Nephron progenitor cell (in vitro differentiated cells): ENCODE measurements at regions not wholly inside any gene's neighbourhood (a gene's known extent, or its start where the extent isn't known, plus 50 kb on each side); places are given as distances from the start of the nearest gene placed in this dataset.

Source experiments
- DNase-seq: peaks from one replicate; pipeline ENCODE4 v3.0.0; 2021
- H3K27ac Mint-ChIP-seq: 2 replicates; pipeline ENCODE4 v1.8.0; 2021; ENCODE audit warnings: mild to moderate bottlenecking, moderate library complexity, mixed read lengths
- H3K27me3 Mint-ChIP-seq: 2 replicates; pipeline ENCODE4 v1.8.0; 2021; ENCODE audit warnings: mild to moderate bottlenecking, low read depth, mixed read lengths; ENCODE audit not compliant: poor library complexity
- H3K36me3 Mint-ChIP-seq: 2 replicates; pipeline ENCODE4 v1.8.0; 2021; ENCODE audit warnings: low read depth, mixed read lengths
- H3K4me1 Mint-ChIP-seq: 2 replicates; pipeline ENCODE4 v1.8.0; 2021; ENCODE audit warnings: mixed read lengths
- H3K4me3 Mint-ChIP-seq: 2 replicates; pipeline ENCODE4 v1.8.0; 2021; ENCODE audit warnings: mild to moderate bottlenecking, moderate library complexity, mixed read lengths
- H3K9me3 Mint-ChIP-seq: 2 replicates; pipeline ENCODE4 v1.8.0; 2021; ENCODE audit warnings: mild to moderate bottlenecking, moderate library complexity, mixed read lengths
- CTCF ChIP-seq: fragments of 200-600 bp; sonication (generic); IDR thresholded peaks from 2 replicates; pipeline ENCODE4 v1.5.0; 2021; ENCODE audit warnings: antibody characterized with exemption

GRCh38 chr9:88308831-88309560, 79.2 kb upstream of the SPIN1 start:
- no peaks in the 10 kb centered on the region for H3K9me3 Mint-ChIP-seq
- H3K36me3 Mint-ChIP-seq = no peaks in the 10 kb centered on the region
- no peak overlapping the region for H3K4me3 Mint-ChIP-seq
- H3K27me3 Mint-ChIP-seq = peaks cover 7% of the 10 kb centered on the region
- H3K4me1 Mint-ChIP-seq = peaks cover 28% of the 10 kb centered on the region
- DNase-seq = no peak
- no peak overlapping the region for H3K27ac Mint-ChIP-seq
- TF ChIP-seq CTCF = no peak

- TF ChIP-seq CTCF = no peak
- peaks cover 7% of the 10 kb centered on the region for H3K27me3 Mint-ChIP-seq
- peaks cover 11% of the 10 kb centered on the region for H3K4me1 Mint-ChIP-seq
- H3K9me3 Mint-ChIP-seq = no peaks in the 10 kb centered on the region
- no peaks in the 10 kb centered on the region for H3K36me3 Mint-ChIP-seq
- no peak for DNase-seq
- no peak overlapping the region for H3K27ac Mint-ChIP-seq
- H3K4me3 Mint-ChIP-seq = no peak overlapping the region
Measured at GRCh38 chr9:88307136-88307535, 81.1 kb upstream of the SPIN1 start.

GRCh38 chr9:88303721-88304451, 84.4 kb upstream of the SPIN1 start:
- TF ChIP-seq CTCF = no peak
- Mint-ChIP-seq H3K4me3 (no peak overlapping the region), H3K27me3 (peaks cover 6% of the 10 kb centered on the region), H3K4me1 (no peaks in the 10 kb centered on the region), H3K27ac (no peak overlapping the region), H3K36me3 (no peaks in the 10 kb centered on the region), H3K9me3 (peaks cover 5% of the 10 kb centered on the region)
- no peak for DNase-seq

- H3K27me3 Mint-ChIP-seq = peaks cover 3% of the 10 kb centered on the region
- no peak for DNase-seq
- no peaks in the 10 kb centered on the region for H3K36me3 Mint-ChIP-seq
- H3K9me3 Mint-ChIP-seq = peaks cover 12% of the 10 kb centered on the region
- no peak overlapping the region for H3K4me3 Mint-ChIP-seq
- peak overlapping the region; percentile 15 for H3K27ac Mint-ChIP-seq
- TF ChIP-seq CTCF = no peak
- no peaks in the 10 kb centered on the region for H3K4me1 Mint-ChIP-seq
Measured at GRCh38 chr9:88302579-88303324, 85.5 kb upstream of the SPIN1 start.

- no peak for TF ChIP-seq CTCF
- Mint-ChIP-seq H3K36me3 (no peaks in the 10 kb centered on the region), H3K4me1 (no peaks in the 10 kb centered on the region), H3K27me3 (peaks cover 3% of the 10 kb centered on the region), H3K9me3 (peaks cover 18% of the 10 kb centered on the region), H3K4me3 (no peak overlapping the region), H3K27ac (no peak overlapping the region)
- DNase-seq = no peak
Measured at GRCh38 chr9:88300556-88300955, 87.7 kb upstream of the SPIN1 start.
